ENCODE measurements at regions not wholly inside any gene's neighbourhood (a gene's known extent, or its start where the extent isn't known, plus 50 kb on each side); places are given as distances from the start of the nearest gene placed in this dataset.

DNA sequence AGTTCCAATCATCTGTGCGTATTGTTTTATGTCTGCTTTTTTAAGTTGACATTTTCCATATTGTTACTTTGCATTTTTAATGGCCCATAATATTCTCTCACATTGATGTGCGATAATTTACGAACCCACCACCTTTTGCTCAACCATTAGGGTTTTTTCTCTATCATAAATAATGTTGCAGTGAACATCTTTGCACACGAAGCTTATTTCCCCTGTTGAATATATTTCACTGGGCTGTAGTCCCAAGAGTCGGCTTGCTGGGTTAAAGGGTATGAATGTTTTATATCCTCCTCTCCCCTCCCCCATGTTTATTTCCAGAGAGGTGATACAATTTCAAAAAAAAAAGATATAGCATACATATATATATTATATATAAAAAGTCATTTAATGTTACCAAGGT, 272.7 kb upstream of the RGMA start:
- no peak for DNase-seq (ENCODE audit: low read depth in 1 of 2, low spot score in 2 of 2)
- Histone ChIP-seq H3K4me1 (replicated peaks in 1 of 4; ENCODE audit: control insufficient read depth in 3 of 4, insufficient read depth in 4 of 4, low read length in 3 of 4) (peaks cover 2 to 21% (median 18%) of the 10 kb centered on the region in 4 experiments), H2AFZ (ENCODE audit: low read length) (no peak overlapping the region), H2BK15ac (ENCODE audit: low read length) (no peak overlapping the region), H3K9me3 (ENCODE audit: insufficient read depth in 2 of 2, low read depth in 1 of 2, low read length in 1 of 2) (no peaks in the 10 kb centered on the region), H3K14ac (ENCODE audit: insufficient read length) (no peak overlapping the region), H4K20me1 (replicated peaks in 1 of 2; ENCODE audit: control insufficient read depth in 1 of 2, insufficient read depth in 2 of 2, low read length in 2 of 2) (no peaks in the 10 kb centered on the region), H2AK5ac (ENCODE audit: low read depth, low read length) (no peak overlapping the region), H3K27ac (ENCODE audit: low read depth, low read length) (no peak overlapping the region), H3K79me2 (ENCODE audit: control insufficient read depth in 1 of 2, insufficient read depth in 2 of 2, low read length in 2 of 2) (no peaks in the 10 kb centered on the region), H2BK120ac (replicated peaks; ENCODE audit: low read depth, low read length) (no peak overlapping the region), H3K56ac (replicated peaks; ENCODE audit: insufficient read length, low read depth, low read length) (no peak overlapping the region), H4K91ac (replicated peaks; ENCODE audit: insufficient read length, low read length) (no peak overlapping the region), H2BK5ac (ENCODE audit: low read depth, low read length) (no peak overlapping the region), H2BK12ac (ENCODE audit: low read depth, low read length) (no peak overlapping the region), H4K8ac (ENCODE audit: extremely low read depth, insufficient read depth, low read length) (no peak overlapping the region), H3K36me3 (ENCODE audit: control insufficient read depth in 2 of 4, insufficient read depth in 4 of 4, low read length in 3 of 4) (no peaks in the 10 kb centered on the region), H3K23ac (ENCODE audit: insufficient read length) (no peak overlapping the region), H3K9ac (replicated peaks in 1 of 4; ENCODE audit: extremely low read depth in 1 of 4, low read depth in 3 of 4, low read length in 3 of 4) (no peak overlapping the region), H3K4ac (replicated peaks; ENCODE audit: insufficient read length, low read depth, low read length) (no peak overlapping the region), H3K27me3 (replicated peaks in 1 of 4; ENCODE audit: control insufficient read depth in 3 of 4, extremely low read depth in 1 of 4, insufficient read depth in 3 of 4, low read length in 3 of 4) (peaks cover 10 to 48% (median 42%) of the 10 kb centered on the region in 4 experiments; a peak in 6 of 7 replicates), H2BK20ac (ENCODE audit: low read length) (no peak overlapping the region), H3K23me2 (ENCODE audit: low read depth, low read length) (peaks cover 4% of the 10 kb centered on the region; the same call in 1 of the 2 replicates), H3K18ac (ENCODE audit: extremely low read depth, low read length) (no peak overlapping the region), H3K79me1 (ENCODE audit: low read depth, low read length) (no peaks in the 10 kb centered on the region), H4K5ac (ENCODE audit: insufficient read length, low read depth, low read length) (no peak overlapping the region), H3K4me2 (ENCODE audit: insufficient read depth in 1 of 2, low read depth in 2 of 2, low read length in 2 of 2) (peak overlapping the region; percentile 60 to 85; a peak in 3 of 4 replicates), H3K4me3 (ENCODE audit: extremely low read depth in 1 of 4, insufficient read depth in 2 of 4, low read depth in 3 of 4, low read length in 4 of 4) (no peak overlapping the region; a peak in 1 of 8 replicates)
- FAIRE-seq: no peak
- WGBS, 2 experiments (ENCODE audit: extremely low coverage in 1 of 2, insufficient coverage in 1 of 2, insufficient read length in 1 of 2, insufficient replicate concordance in 2 of 2, low coverage in 1 of 2, low lambda C conversion rate in 2 of 2, missing lambda C conversion rate in 1 of 2): 66% methylated on average over 5 of the region's 5 CpGs; no CpG with 5 or more reads in 1 of the 2 experiments
- ChIA-PET CTCF (ENCODE audit: partially characterized antibody) (interaction anchor here (1.2 to 2.0 kb wide), 4 partner anchors 9 to 614 kb away, joined by 3 to 8 read pairs (median 4); partner anchors contain the start of gene RGMA), POLR2A (ENCODE audit: partially characterized antibody) (interaction anchor here (1.3 kb wide), 1 partner anchor 28 kb away, joined by 7 read pairs; no protein-coding TSS in a partner anchor)
- no peak for TF ChIP-seq SAP30 (IDR thresholded peaks at IDR 0.05; ENCODE audit: insufficient read depth, insufficient replicate concordance, low read length)

All from H1 (cell line).